ENCODE measurements at regions not wholly inside any gene's neighbourhood (a gene's known extent, or its start where the extent isn't known, plus 50 kb on each side); places are given as distances from the start of the nearest gene placed in this dataset.

DNA sequence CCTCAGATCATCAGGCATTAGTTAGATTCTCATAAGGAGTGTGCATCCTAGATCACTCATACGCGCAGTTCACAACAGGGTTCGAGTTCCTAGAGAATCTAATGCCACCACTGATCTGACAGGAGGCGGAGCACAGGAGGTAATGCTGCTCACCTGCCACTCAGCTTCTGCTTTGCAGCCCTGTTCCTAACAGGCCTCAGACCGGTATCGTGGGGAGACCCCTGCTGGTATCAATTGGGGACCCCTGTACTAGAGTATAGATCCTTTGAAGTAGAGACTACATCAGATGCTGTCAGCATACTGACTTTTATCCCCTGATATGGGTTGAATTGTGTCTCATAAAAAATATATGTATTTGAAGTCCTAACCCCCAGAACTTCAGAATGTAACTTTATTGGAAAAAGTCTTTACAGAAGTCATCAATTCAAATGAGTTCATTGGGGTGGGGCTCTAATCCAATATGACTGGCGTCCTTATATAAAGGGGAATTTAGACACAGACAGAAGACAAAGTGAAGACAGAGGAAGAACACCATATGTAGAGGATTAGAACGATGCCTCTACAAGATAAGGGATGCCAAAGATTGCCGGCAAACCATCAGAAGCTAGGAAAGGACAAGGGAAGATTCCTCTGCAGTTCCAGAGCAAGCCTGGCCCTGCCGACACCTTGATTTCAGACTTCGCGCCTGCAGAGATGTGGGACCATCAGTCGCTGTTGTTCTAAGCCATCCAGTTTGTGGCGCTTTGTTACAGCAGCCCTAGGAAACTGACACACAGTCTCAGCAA, 104.4 kb upstream of the BTBD3 start:
- no peak for TF ChIP-seq CREB1 (IDR thresholded peaks at IDR 0.05; ENCODE audit: low read depth)
- TF ChIP-seq RAD21 (IDR thresholded peaks at IDR 0.05; ENCODE audit: insufficient read depth, low read depth, low read length) = no peak
- TF ChIP-seq ZBED1 (IDR thresholded peaks at IDR 0.05; ENCODE audit: borderline replicate concordance) = no peak
- TF ChIP-seq YY1 (IDR thresholded peaks at IDR 0.05; ENCODE audit: low read depth, low read length) = no peak
- TF ChIP-seq, protein P1, sequence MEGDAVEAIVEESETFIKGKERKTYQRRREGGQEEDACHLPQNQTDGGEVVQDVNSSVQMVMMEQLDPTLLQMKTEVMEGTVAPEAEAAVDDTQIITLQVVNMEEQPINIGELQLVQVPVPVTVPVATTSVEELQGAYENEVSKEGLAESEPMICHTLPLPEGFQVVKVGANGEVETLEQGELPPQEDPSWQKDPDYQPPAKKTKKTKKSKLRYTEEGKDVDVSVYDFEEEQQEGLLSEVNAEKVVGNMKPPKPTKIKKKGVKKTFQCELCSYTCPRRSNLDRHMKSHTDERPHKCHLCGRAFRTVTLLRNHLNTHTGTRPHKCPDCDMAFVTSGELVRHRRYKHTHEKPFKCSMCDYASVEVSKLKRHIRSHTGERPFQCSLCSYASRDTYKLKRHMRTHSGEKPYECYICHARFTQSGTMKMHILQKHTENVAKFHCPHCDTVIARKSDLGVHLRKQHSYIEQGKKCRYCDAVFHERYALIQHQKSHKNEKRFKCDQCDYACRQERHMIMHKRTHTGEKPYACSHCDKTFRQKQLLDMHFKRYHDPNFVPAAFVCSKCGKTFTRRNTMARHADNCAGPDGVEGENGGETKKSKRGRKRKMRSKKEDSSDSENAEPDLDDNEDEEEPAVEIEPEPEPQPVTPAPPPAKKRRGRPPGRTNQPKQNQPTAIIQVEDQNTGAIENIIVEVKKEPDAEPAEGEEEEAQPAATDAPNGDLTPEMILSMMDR (IDR thresholded peaks at IDR 0.05 in 2 of 3, conservative IDR thresholded peaks at IDR 0.05 in 1 of 3; ENCODE audit: control insufficient read depth in 2 of 3, extremely low read depth in 1 of 3, insufficient read depth in 1 of 3, low read depth in 3 of 3, low read length in 3 of 3) = no peak
- no peak for TF ChIP-seq SRF (IDR thresholded peaks at IDR 0.05; ENCODE audit: low read depth in 2 of 2, low read length in 2 of 2)
- TF ChIP-seq, protein P2, sequence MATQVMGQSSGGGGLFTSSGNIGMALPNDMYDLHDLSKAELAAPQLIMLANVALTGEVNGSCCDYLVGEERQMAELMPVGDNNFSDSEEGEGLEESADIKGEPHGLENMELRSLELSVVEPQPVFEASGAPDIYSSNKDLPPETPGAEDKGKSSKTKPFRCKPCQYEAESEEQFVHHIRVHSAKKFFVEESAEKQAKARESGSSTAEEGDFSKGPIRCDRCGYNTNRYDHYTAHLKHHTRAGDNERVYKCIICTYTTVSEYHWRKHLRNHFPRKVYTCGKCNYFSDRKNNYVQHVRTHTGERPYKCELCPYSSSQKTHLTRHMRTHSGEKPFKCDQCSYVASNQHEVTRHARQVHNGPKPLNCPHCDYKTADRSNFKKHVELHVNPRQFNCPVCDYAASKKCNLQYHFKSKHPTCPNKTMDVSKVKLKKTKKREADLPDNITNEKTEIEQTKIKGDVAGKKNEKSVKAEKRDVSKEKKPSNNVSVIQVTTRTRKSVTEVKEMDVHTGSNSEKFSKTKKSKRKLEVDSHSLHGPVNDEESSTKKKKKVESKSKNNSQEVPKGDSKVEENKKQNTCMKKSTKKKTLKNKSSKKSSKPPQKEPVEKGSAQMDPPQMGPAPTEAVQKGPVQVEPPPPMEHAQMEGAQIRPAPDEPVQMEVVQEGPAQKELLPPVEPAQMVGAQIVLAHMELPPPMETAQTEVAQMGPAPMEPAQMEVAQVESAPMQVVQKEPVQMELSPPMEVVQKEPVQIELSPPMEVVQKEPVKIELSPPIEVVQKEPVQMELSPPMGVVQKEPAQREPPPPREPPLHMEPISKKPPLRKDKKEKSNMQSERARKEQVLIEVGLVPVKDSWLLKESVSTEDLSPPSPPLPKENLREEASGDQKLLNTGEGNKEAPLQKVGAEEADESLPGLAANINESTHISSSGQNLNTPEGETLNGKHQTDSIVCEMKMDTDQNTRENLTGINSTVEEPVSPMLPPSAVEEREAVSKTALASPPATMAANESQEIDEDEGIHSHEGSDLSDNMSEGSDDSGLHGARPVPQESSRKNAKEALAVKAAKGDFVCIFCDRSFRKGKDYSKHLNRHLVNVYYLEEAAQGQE (IDR thresholded peaks at IDR 0.05; ENCODE audit: low read depth, low read length) = no peak
- no peak for TF ChIP-seq POLR2A (IDR thresholded peaks at IDR 0.05; ENCODE audit: low read depth, low read length)
- TF ChIP-seq SMC3 (IDR thresholded peaks at IDR 0.05; ENCODE audit: borderline replicate concordance, low read length) = no peak
- TF ChIP-seq ZBTB40 (IDR thresholded peaks at IDR 0.05; ENCODE audit: borderline replicate concordance) = no peak
- no peak for TF ChIP-seq ELK1 (IDR thresholded peaks at IDR 0.05; ENCODE audit: low read depth, low read length)
- no peak for TF ChIP-seq ZNF274 (IDR thresholded peaks at IDR 0.05; ENCODE audit: insufficient read depth, insufficient read length)

Measured in GM12878 (cell line).